HG03460 (cell line): ENCODE measurements at regions not wholly inside any gene's neighbourhood (a gene's known extent, or its start where the extent isn't known, plus 50 kb on each side); places are given as distances from the start of the nearest gene placed in this dataset.
A peak's percentile ranks its signal among the peaks of the same experiment; 100 is the strongest.

Source experiments
- ATAC-seq: cut with Tn5 transposase; IDR thresholded peaks from one replicate; pipeline ENCODE4 v1.9.1; 2021; ENCODE audit not compliant: unreplicated experiment

GRCh38 chr12:67112586-67112985 is 156.6 kb upstream of the CAND1 start:
- ATAC-seq, result no peak

- ATAC-seq, result no peak
Measured at GRCh38 chr12:67116134-67116533, 153.0 kb upstream of the CAND1 start.

GRCh38 chr12:67122584-67122983 is 146.6 kb upstream of the CAND1 start:
- no peak for ATAC-seq

- ATAC-seq, result no peak
Measured at GRCh38 chr12:67137256-67137655, 131.9 kb upstream of the CAND1 start.

GRCh38 chr12:67141296-67142018 is 127.7 kb upstream of the CAND1 start:
- no peak for ATAC-seq

- ATAC-seq, result no peak
Measured at GRCh38 chr12:67145692-67146091, 123.5 kb upstream of the CAND1 start.

GRCh38 chr12:67147030-67147429 is 122.1 kb upstream of the CAND1 start:
- no peak for ATAC-seq

- no peak for ATAC-seq
Measured at GRCh38 chr12:67147447-67147846, 121.7 kb upstream of the CAND1 start.

GRCh38 chr12:67148265-67148664 is 120.9 kb upstream of the CAND1 start:
- ATAC-seq, result no peak

GRCh38 chr12:67151886-67152285 is 117.3 kb upstream of the CAND1 start:
- ATAC-seq, result no peak

- no peak for ATAC-seq
Measured at GRCh38 chr12:67152451-67152850, 116.7 kb upstream of the CAND1 start.

- ATAC-seq, result no peak
Measured at GRCh38 chr12:67154901-67155300, 114.3 kb upstream of the CAND1 start.

- no peak for ATAC-seq
Measured at GRCh38 chr12:67155863-67156262, 113.3 kb upstream of the CAND1 start.

GRCh38 chr12:67161322-67161918 is 107.7 kb upstream of the CAND1 start:
- ATAC-seq, result peak; percentile 61

- no peak for ATAC-seq
Measured at GRCh38 chr12:67173258-67173657, 95.9 kb upstream of the CAND1 start.

- ATAC-seq, result no peak
Measured at GRCh38 chr12:67182551-67182950, 86.6 kb upstream of the CAND1 start.

- no peak for ATAC-seq
Measured at GRCh38 chr12:67193704-67194103, 75.5 kb upstream of the CAND1 start.

- no peak for ATAC-seq
Measured at GRCh38 chr12:67200386-67200785, 68.8 kb upstream of the CAND1 start.

- ATAC-seq, result no peak
Measured at GRCh38 chr12:67202011-67202677, 67.0 kb upstream of the CAND1 start.

- peak; percentile 77 for ATAC-seq
Measured at GRCh38 chr12:67202678-67203012, 66.5 kb upstream of the CAND1 start.

GRCh38 chr12:67208281-67209067 is 60.7 kb upstream of the CAND1 start:
- ATAC-seq, result no peak

- ATAC-seq, result no peak
Measured at GRCh38 chr12:67211029-67211428, 58.1 kb upstream of the CAND1 start.
